DOHH2 (cell line): ENCODE measurements at regions not wholly inside any gene's neighbourhood (a gene's known extent, or its start where the extent isn't known, plus 50 kb on each side); places are given as distances from the start of the nearest gene placed in this dataset.

Experiments used
- EZH2phosphoT487 ChIP-seq: fragments of 200-600 bp; sonication (generic); IDR thresholded peaks from 2 replicates; pipeline ENCODE4 v1.6.1; 2017; ENCODE audit warnings: borderline replicate concordance, mild to moderate bottlenecking, antibody characterized with exemption, low read length, moderate library complexity, mixed read lengths
- TF ChIP-seq, protein P1 (sequence below): fragments of 200-600 bp; sonication (generic); IDR thresholded peaks from one replicate; pipeline ENCODE4 v1.5.1; 2014; ENCODE audit warnings: antibody characterized with exemption, mild to moderate bottlenecking, low read depth, low read length; ENCODE audit not compliant: poor library complexity, severe bottlenecking

DNA sequence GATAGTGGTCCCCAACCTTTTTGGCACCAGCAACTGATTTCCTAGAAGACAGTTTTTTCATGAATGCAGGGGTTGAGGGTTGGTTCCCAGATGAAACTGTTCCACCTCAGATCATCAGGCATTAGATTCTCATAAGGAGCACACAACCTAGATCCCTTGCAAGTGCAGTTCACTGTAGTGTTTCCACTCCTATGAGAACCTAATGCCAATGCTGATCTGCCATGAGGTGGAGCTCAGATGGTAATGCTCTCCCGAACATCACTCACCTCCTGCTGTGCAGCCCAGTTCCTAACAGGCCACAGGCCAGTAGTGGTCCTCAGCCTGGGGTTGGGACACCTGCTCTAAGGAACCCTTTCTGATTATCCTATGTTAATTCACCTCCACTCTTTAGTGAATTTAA, 133.5 kb downstream of the SOX11 start:
- TF ChIP-seq, protein P1, sequence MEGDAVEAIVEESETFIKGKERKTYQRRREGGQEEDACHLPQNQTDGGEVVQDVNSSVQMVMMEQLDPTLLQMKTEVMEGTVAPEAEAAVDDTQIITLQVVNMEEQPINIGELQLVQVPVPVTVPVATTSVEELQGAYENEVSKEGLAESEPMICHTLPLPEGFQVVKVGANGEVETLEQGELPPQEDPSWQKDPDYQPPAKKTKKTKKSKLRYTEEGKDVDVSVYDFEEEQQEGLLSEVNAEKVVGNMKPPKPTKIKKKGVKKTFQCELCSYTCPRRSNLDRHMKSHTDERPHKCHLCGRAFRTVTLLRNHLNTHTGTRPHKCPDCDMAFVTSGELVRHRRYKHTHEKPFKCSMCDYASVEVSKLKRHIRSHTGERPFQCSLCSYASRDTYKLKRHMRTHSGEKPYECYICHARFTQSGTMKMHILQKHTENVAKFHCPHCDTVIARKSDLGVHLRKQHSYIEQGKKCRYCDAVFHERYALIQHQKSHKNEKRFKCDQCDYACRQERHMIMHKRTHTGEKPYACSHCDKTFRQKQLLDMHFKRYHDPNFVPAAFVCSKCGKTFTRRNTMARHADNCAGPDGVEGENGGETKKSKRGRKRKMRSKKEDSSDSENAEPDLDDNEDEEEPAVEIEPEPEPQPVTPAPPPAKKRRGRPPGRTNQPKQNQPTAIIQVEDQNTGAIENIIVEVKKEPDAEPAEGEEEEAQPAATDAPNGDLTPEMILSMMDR = no peak
- no peak for TF ChIP-seq EZH2phosphoT487
